LNCaP clone FGC (cell line): ENCODE measurements at regions not wholly inside any gene's neighbourhood (a gene's known extent, or its start where the extent isn't known, plus 50 kb on each side); places are given as distances from the start of the nearest gene placed in this dataset.

Source experiments
- DNase-seq: peaks from one replicate; pipeline ENCODE4 v3.0.0-alpha.2; 2011; ENCODE audit warnings: low read depth
- H3K4me3 ChIP-seq: 2 replicates; pipeline ENCODE4 v1.5.1; 2011; ENCODE audit warnings: mild to moderate bottlenecking, low read depth, low read length, control low read depth
- CTCF ChIP-seq: IDR thresholded peaks from 2 replicates; pipeline ENCODE4 v1.5.1; 2012; ENCODE audit warnings: mild to moderate bottlenecking; ENCODE audit not compliant: control insufficient read depth, insufficient read depth; ENCODE audit errors: extremely low read depth

DNA sequence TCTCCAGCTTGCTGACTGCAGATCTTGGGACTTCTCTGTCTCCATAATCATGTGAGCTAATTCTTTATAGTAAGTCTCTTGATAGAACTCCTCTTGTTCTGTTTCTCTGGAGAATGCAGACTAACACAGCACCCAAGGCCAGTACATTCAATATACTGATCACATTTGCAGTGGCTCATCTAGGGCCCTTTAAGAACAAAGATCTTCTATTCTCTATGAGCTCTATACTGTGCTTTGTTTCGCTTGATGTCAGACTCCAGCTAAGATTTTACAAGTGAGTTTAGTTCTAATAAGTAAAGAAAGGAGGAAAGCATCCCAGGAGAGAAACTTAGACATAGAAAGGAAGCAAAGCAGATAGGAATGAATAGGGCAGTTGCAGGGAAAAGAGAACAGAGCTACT lies 69.3 kb upstream of the TMPO start:
- no peak overlapping the region for H3K4me3 ChIP-seq
- no peak for DNase-seq
- no peak for TF ChIP-seq CTCF

DNA sequence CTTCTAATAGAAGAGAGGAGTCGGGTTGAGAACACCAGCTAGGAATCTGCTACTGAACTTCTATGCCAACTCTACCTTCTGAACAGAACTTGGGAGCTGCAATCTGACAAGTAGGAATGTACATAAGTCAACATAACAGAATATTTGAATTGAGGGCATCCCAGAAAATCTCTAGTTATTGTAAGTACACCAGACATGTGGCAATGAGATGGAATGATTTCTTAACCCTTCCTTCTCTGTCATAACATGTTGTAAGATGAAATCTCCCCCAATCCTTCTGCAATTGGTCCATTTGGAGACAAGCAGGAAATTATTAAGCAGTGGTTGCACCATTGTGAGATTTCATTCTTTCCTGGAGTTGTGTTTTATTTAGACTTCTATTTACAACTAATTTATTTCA lies 68.7 kb upstream of the TMPO start:
- TF ChIP-seq CTCF, result no peak
- no peak overlapping the region for H3K4me3 ChIP-seq
- DNase-seq, result no peak

- DNase-seq, result no peak
- TF ChIP-seq CTCF, result no peak
- H3K4me3 ChIP-seq, result no peak overlapping the region
Observed at GRCh38 chr12:98449584-98449983, 65.8 kb upstream of the TMPO start.

DNA sequence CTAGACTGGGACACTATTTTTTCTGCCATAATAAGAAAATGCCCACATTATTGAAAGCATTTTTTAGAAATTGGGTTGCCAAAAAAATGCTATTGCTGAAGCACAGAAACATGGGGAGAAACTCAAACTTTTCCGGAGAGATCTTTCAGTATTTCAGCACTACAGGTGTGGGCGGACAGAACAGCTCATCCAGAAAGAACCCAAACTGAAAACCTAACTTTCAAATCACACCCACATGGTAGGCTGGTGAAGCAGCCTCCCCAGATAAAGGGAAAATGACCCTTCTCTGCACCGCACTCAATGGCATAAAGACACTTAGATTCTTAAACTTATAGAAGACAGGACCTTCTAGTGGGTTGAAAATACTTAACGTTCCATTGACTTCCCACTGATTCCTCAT lies 62.3 kb upstream of the TMPO start:
- no peak for DNase-seq
- TF ChIP-seq CTCF, result no peak
- no peak overlapping the region for H3K4me3 ChIP-seq

- no peak for TF ChIP-seq CTCF
- no peak for DNase-seq
- no peak overlapping the region for H3K4me3 ChIP-seq
Observed at GRCh38 chr12:98453492-98453891, 61.9 kb upstream of the TMPO start.

DNA sequence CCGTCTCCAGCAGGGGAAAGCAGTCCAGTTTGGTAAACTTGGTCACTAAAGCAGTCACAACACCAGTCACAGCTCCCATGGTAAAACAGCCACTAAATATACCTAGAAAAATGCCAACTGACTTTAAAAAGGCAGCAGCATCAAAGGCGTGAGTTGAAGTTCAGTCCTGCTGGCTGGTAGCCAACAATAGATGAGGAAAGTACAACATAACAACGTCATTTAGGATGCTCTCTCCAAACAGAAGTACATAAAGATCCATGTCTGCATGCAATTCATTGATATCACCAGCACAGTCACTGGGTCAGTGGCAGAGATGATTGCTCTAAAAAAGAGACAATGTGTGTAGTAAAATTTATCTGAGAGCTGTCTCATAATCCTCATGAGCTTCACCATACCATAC lies 59.3 kb upstream of the TMPO start:
- no peak overlapping the region for H3K4me3 ChIP-seq
- no peak for DNase-seq
- no peak for TF ChIP-seq CTCF
